ENCODE measurements at regions not wholly inside any gene's neighbourhood (a gene's known extent, or its start where the extent isn't known, plus 50 kb on each side); places are given as distances from the start of the nearest gene placed in this dataset.

- TF ChIP-seq NANOG (IDR thresholded peaks at IDR 0.05; ENCODE audit: borderline replicate concordance) = no peak
- no peak for TF ChIP-seq CTCF (conservative IDR thresholded peaks at IDR 0.05; ENCODE audit: low read depth in 2 of 2)
- no peak for TF ChIP-seq EZH2 (IDR thresholded peaks at IDR 0.05; ENCODE audit: low read depth, unreplicated experiment)
- TF ChIP-seq ZNF114 (CRISPR knock-in tag; IDR thresholded peaks at IDR 0.05) = no peak
- TF ChIP-seq ZNF331 (CRISPR knock-in tag; IDR thresholded peaks at IDR 0.05; ENCODE audit: low read depth) = no peak
- no peak for TF ChIP-seq EZH2phosphoT487 (IDR thresholded peaks at IDR 0.05; ENCODE audit: unreplicated experiment)
- no peak for TF ChIP-seq POLR2AphosphoS5 (IDR thresholded peaks at IDR 0.05; ENCODE audit: low read depth)
- TF ChIP-seq REST (IDR thresholded peaks at IDR 0.05; ENCODE audit: unreplicated experiment) = no peak
- no peak for TF ChIP-seq ETS1 (IDR thresholded peaks at IDR 0.05)
- no peak for TF ChIP-seq ZNF462 (CRISPR knock-in tag; IDR thresholded peaks at IDR 0.05)
- no peak for TF ChIP-seq CREB1 (CRISPR knock-in tag; IDR thresholded peaks at IDR 0.05; ENCODE audit: low read depth)
- no peak for TF ChIP-seq JUNB (IDR thresholded peaks at IDR 0.05; ENCODE audit: unreplicated experiment)
- TF ChIP-seq STAT1 (IDR thresholded peaks at IDR 0.05; ENCODE audit: unreplicated experiment) = no peak
These were observed 1494.7 kb upstream of the TMEM132C start for GRCh38 chr12:126772171-126772864.
